DND-41 (cell line): ENCODE measurements at regions not wholly inside any gene's neighbourhood (a gene's known extent, or its start where the extent isn't known, plus 50 kb on each side); places are given as distances from the start of the nearest gene placed in this dataset.
"Not testable (repeated sequence)": the region's sequence is repeated elsewhere in the genome, so short reads cannot be mapped to it uniquely, and the experiment has no call there.

ENCODE experiments used
- ATAC-seq: fragments of 200-7000 bp; cut with Tn5 transposase; 3 replicates; pipeline ENCODE4 v1.9.1; 2021; ENCODE audit warnings: low read depth; ENCODE audit not compliant: insufficient read depth
- DNase-seq: peaks from one replicate; pipeline ENCODE4 v3.0.0-alpha.2; 2020
- H2AFZ ChIP-seq: 2 replicates; pipeline ENCODE4 v1.6.0; 2012; ENCODE audit warnings: low read depth, low read length
- H3K27ac ChIP-seq: 2 replicates; pipeline ENCODE4 v1.5.1; 2012; ENCODE audit warnings: low read length, inconsistent platforms
- H3K27me3 ChIP-seq: fragments of 200-600 bp; sonication (generic); 2 replicates; pipeline ENCODE4 v1.6.0; 2012; ENCODE audit warnings: low read length, mild to moderate bottlenecking, inconsistent platforms; ENCODE audit not compliant: insufficient read depth, poor library complexity
- H3K36me3 ChIP-seq: 2 replicates; pipeline ENCODE4 v1.5.1; 2012; ENCODE audit warnings: low read length, inconsistent platforms; ENCODE audit not compliant: insufficient read depth
- H3K4me1 ChIP-seq: 2 replicates; pipeline ENCODE4 v1.5.1; 2012; ENCODE audit warnings: mild to moderate bottlenecking, low read length; ENCODE audit not compliant: insufficient read depth
- H3K4me2 ChIP-seq: 2 replicates; pipeline ENCODE4 v1.6.0; 2012; ENCODE audit warnings: mild to moderate bottlenecking, moderate library complexity, low read length, inconsistent platforms; ENCODE audit not compliant: insufficient read depth
- H3K4me3 ChIP-seq, 2 experiments: fragments of 200-600 bp in 1 of 2; shearing (Covaris generic) in 1 of 2; 2 replicates each; pipeline ENCODE4 v1.5.1; 2012 to 2016; ENCODE audit warnings: inconsistent platforms in 2 of 2, low read length in 2 of 2, mild to moderate bottlenecking in 2 of 2, low read depth in 1 of 2, moderate library complexity in 1 of 2
- H3K79me2 ChIP-seq: 2 replicates; pipeline ENCODE4 v1.6.0; 2012; ENCODE audit warnings: low read length, inconsistent platforms; ENCODE audit not compliant: insufficient read depth
- H3K9ac ChIP-seq: 2 replicates; pipeline ENCODE4 v1.6.0; 2012; ENCODE audit warnings: low read depth, mild to moderate bottlenecking, inconsistent platforms, low read length, moderate library complexity
- H3K9me3 ChIP-seq: 2 replicates; pipeline ENCODE4 v1.5.1; 2012; ENCODE audit warnings: low read length, moderate library complexity, mild to moderate bottlenecking, inconsistent platforms; ENCODE audit not compliant: insufficient read depth, severe bottlenecking
- H4K20me1 ChIP-seq: 2 replicates; pipeline ENCODE4 v1.6.0; 2012; ENCODE audit warnings: low read length; ENCODE audit not compliant: insufficient read depth
- CTCF ChIP-seq: IDR thresholded peaks from 2 replicates; pipeline ENCODE4 v1.5.1; 2012; ENCODE audit warnings: borderline replicate concordance, low read length, moderate library complexity, mild to moderate bottlenecking; ENCODE audit not compliant: poor library complexity, severe bottlenecking; ENCODE audit errors: extremely low read depth
- EZH2 ChIP-seq: IDR thresholded peaks from 3 replicates; pipeline ENCODE4 v1.6.1; 2012; ENCODE audit warnings: borderline replicate concordance, low read depth, mild to moderate bottlenecking, moderate library complexity, low read length, inconsistent platforms; ENCODE audit not compliant: severe bottlenecking

GRCh38 chr14:105632010-105632409, 105.6 kb downstream of the TMEM121 start:
- no peaks in the 10 kb centered on the region for H3K4me1 ChIP-seq
- no peak for DNase-seq
- H3K36me3 ChIP-seq: no peaks in the 10 kb centered on the region
- no peak for ATAC-seq
- H3K27ac ChIP-seq: no peak overlapping the region
- H3K4me2 ChIP-seq: no peak overlapping the region
- no peak overlapping the region for H3K9ac ChIP-seq
- H3K27me3 ChIP-seq: no peaks in the 10 kb centered on the region
- H3K9me3 ChIP-seq: no peaks in the 10 kb centered on the region
- no peak overlapping the region for H3K4me3 ChIP-seq
- H4K20me1 ChIP-seq: no peaks in the 10 kb centered on the region
- H2AFZ ChIP-seq: no peak overlapping the region
- no peaks in the 10 kb centered on the region for H3K79me2 ChIP-seq
- no peak for TF ChIP-seq EZH2
- TF ChIP-seq CTCF: no peak

- not testable (repeated sequence) for ATAC-seq, H4K20me1 ChIP-seq, H3K36me3 ChIP-seq, H3K4me3 ChIP-seq, H3K27ac ChIP-seq, H3K27me3 ChIP-seq, H3K9ac ChIP-seq, H3K79me2 ChIP-seq, H3K4me1 ChIP-seq, H3K9me3 ChIP-seq, H3K4me2 ChIP-seq, H2AFZ ChIP-seq, DNase-seq
These were observed 107.2 kb downstream of the TMEM121 start for GRCh38 chr14:105633596-105633995.

- Histone ChIP-seq H3K9me3 (no peaks in the 10 kb centered on the region), H3K4me1 (no peaks in the 10 kb centered on the region), H3K27me3 (no peaks in the 10 kb centered on the region), H3K79me2 (no peaks in the 10 kb centered on the region), H3K36me3 (no peaks in the 10 kb centered on the region), H3K27ac (no peak overlapping the region), H3K4me3 (no peak overlapping the region), H2AFZ (no peak overlapping the region), H3K4me2 (no peak overlapping the region), H4K20me1 (no peaks in the 10 kb centered on the region), H3K9ac (no peak overlapping the region)
- TF ChIP-seq CTCF (no peak), EZH2 (no peak)
- DNase-seq: no peak
- no peak for ATAC-seq
These were observed 109.2 kb downstream of the TMEM121 start for GRCh38 chr14:105635560-105635959.

GRCh38 chr14:105636021-105636420, 109.6 kb downstream of the TMEM121 start:
- H3K4me1 ChIP-seq, H2AFZ ChIP-seq, H3K4me3 ChIP-seq, H3K79me2 ChIP-seq, H3K9me3 ChIP-seq, DNase-seq, H3K36me3 ChIP-seq, H4K20me1 ChIP-seq, H3K27ac ChIP-seq, H3K4me2 ChIP-seq, H3K9ac ChIP-seq, H3K27me3 ChIP-seq, ATAC-seq: not testable (repeated sequence)

GRCh38 chr14:105636935-105637334, 110.6 kb downstream of the TMEM121 start:
- H3K4me2 ChIP-seq: no peak overlapping the region
- H3K27ac ChIP-seq: no peak overlapping the region
- DNase-seq (no peak), ATAC-seq (no peak)
- H3K79me2 ChIP-seq: no peaks in the 10 kb centered on the region
- H3K4me1 ChIP-seq: no peaks in the 10 kb centered on the region
- no peak overlapping the region for H3K9ac ChIP-seq
- no peak overlapping the region for H2AFZ ChIP-seq
- no peaks in the 10 kb centered on the region for H3K36me3 ChIP-seq
- H3K9me3 ChIP-seq: no peaks in the 10 kb centered on the region
- H4K20me1 ChIP-seq: no peaks in the 10 kb centered on the region
- no peaks in the 10 kb centered on the region for H3K27me3 ChIP-seq
- no peak for TF ChIP-seq EZH2
- no peak overlapping the region for H3K4me3 ChIP-seq

GRCh38 chr14:105637345-105637744, 111.0 kb downstream of the TMEM121 start:
- H3K27me3 ChIP-seq, H2AFZ ChIP-seq, H3K9me3 ChIP-seq, H3K4me3 ChIP-seq, H3K36me3 ChIP-seq, H4K20me1 ChIP-seq, DNase-seq, H3K4me1 ChIP-seq, H3K79me2 ChIP-seq, H3K4me2 ChIP-seq, H3K27ac ChIP-seq, H3K9ac ChIP-seq, ATAC-seq: not testable (repeated sequence)
